Forelimb muscle (tissue), 1 donor: ENCODE measurements at regions not wholly inside any gene's neighbourhood (a gene's known extent, or its start where the extent isn't known, plus 50 kb on each side); places are given as distances from the start of the nearest gene placed in this dataset.

ENCODE experiments used
- DNase-seq: peaks from one replicate; pipeline ENCODE4 v3.0.0-alpha.2; 2013; ENCODE audit warnings: low read depth

GRCh38 chr19:29263305-29264135 lies 50.6 kb upstream of the UQCRFS1 start:
- DNase-seq, result no peak

- DNase-seq, result no peak
These were observed 51.9 kb upstream of the UQCRFS1 start for GRCh38 chr19:29264897-29265296.

GRCh38 chr19:29265436-29265835 lies 52.5 kb upstream of the UQCRFS1 start:
- no peak for DNase-seq

- no peak for DNase-seq
These were observed 53.0 kb upstream of the UQCRFS1 start for GRCh38 chr19:29266001-29266400.

- DNase-seq, result no peak
These were observed 53.7 kb upstream of the UQCRFS1 start for GRCh38 chr19:29266603-29267002.

GRCh38 chr19:29267701-29268100 lies 54.8 kb upstream of the UQCRFS1 start:
- DNase-seq, result no peak

- no peak for DNase-seq
These were observed 55.2 kb upstream of the UQCRFS1 start for GRCh38 chr19:29268103-29268502.

- DNase-seq, result no peak
These were observed 55.9 kb upstream of the UQCRFS1 start for GRCh38 chr19:29268721-29269393.

GRCh38 chr19:29269641-29270040 lies 56.7 kb upstream of the UQCRFS1 start:
- no peak for DNase-seq

GRCh38 chr19:29271341-29271740 lies 58.4 kb upstream of the UQCRFS1 start:
- no peak for DNase-seq

GRCh38 chr19:29271911-29272310 lies 59.0 kb upstream of the UQCRFS1 start:
- no peak for DNase-seq

GRCh38 chr19:29273000-29273640 lies 60.2 kb upstream of the UQCRFS1 start:
- no peak for DNase-seq

- no peak for DNase-seq
These were observed 62.3 kb upstream of the UQCRFS1 start for GRCh38 chr19:29275266-29275665.

- DNase-seq, result no peak
These were observed 64.2 kb upstream of the UQCRFS1 start for GRCh38 chr19:29277102-29277501.

GRCh38 chr19:29278716-29279115 lies 65.8 kb upstream of the UQCRFS1 start:
- no peak for DNase-seq

GRCh38 chr19:29283366-29283765 lies 70.4 kb upstream of the UQCRFS1 start:
- DNase-seq, result no peak

GRCh38 chr19:29285187-29285687 lies 72.3 kb upstream of the UQCRFS1 start:
- no peak for DNase-seq

GRCh38 chr19:29285878-29286277 lies 72.9 kb upstream of the UQCRFS1 start:
- peak; percentile 4 for DNase-seq

GRCh38 chr19:29287061-29287460 lies 74.1 kb upstream of the UQCRFS1 start:
- no peak for DNase-seq

- DNase-seq, result no peak
These were observed 75.3 kb upstream of the UQCRFS1 start for GRCh38 chr19:29288256-29288655.

GRCh38 chr19:29289020-29289419 lies 76.1 kb upstream of the UQCRFS1 start:
- no peak for DNase-seq

- no peak for DNase-seq
These were observed 77.9 kb upstream of the UQCRFS1 start for GRCh38 chr19:29290853-29291252.

- no peak for DNase-seq
These were observed 79.2 kb upstream of the UQCRFS1 start for GRCh38 chr19:29292153-29292552.
